ENCODE measurements at regions not wholly inside any gene's neighbourhood (a gene's known extent, or its start where the extent isn't known, plus 50 kb on each side); places are given as distances from the start of the nearest gene placed in this dataset.

DNA sequence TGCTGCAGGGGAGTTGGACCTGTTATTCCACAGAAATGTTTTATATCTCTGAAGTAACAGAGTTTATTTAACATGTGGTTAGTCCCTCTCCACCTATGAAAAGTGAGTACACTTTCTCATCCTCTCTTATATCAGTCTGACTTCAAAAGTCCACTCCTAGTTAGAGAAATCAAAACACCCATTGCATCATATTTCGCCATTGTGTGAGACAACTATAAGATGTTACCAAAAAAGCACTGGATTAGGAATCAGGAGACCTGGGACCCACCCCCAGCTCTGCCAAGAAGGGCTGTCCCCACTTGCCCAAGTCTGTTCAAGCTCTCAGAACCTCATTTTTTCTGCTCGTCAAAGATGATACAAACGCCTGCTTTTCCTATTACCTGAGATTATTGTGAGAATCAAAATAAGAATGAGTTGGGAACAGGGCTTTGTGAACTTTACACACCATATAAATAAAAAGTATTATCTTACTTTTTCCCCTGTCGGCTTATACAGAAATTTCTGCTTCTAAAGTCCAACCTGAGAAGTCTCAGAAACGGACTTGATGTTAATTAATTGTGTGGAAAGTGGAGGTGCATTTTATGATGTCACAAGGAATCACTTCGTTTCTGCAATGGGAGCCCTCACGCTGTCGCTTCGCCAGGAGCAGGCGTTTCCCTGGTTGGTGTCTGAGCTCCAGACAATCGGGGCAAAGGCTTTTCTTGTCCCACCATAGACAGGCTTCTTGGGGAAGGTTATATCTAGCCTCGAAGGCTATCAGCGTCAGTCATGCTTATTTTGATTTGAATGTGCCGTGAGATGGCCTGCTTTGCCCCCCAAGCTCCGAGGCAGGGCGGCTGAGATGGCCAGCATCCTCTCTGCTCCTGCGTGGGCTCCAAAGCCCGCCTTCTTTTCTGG lies 89.6 kb upstream of the ZNF516 start:
- TF ChIP-seq CTCF (conservative IDR thresholded peaks at IDR 0.05) (no peak), ZFX (IDR thresholded peaks at IDR 0.05) (no peak)

Data from C4-2B (cell line).